ENCODE measurements at regions not wholly inside any gene's neighbourhood (a gene's known extent, or its start where the extent isn't known, plus 50 kb on each side); places are given as distances from the start of the nearest gene placed in this dataset.

DNA sequence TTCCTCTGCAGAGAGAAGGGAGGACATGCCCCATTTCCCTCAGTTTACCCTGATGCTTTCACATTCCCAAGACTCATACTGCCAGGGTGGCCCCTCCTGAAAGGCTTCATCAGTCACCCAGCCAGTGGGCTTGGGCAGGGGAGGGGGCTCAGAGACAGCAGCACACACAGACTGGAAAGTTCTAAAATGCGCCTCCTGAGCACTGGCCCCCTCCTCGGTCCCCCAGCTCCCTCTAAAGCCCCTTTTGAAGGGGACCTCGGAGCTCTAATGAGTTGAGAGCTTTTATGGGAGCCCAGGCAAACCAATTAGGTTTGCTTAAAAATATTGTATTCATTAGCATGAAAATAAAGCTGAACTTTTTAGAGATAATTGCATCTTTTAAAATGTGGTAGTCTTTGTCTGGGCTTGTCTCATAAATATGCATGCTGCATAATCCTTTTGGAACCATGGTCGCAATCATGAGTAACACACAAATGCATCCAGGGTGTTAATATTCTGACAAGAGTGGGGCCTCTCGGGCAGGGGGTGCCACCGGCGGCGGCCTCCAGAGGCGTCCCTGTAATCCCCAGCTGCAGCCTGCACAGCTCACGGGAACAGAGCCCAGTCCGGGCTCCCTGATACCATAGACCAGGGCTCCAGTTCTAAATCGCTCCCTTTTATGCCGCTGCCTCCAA, 78.5 kb downstream of the RPLP1 start:
- no peak for DNase-seq (ENCODE audit: low read depth in 2 of 2)

DNA sequence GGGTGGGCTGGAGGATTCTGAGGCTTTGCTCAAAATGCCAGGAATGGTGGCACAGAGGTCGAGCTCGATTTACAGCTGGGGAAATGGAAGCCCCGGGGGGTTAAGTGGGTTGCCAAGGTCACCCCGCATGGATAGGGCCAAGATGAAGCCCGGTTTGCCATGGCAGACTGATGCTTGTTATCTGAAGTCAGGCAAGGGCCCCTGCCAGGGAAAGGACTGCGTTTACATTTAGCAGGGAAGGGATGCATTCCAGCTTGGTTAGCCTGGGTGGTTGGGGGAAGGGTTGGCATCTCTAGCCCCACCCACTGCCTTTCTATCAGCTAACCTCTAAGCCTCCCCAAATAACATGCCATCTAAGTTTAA, 79.0 kb downstream of the RPLP1 start:
- DNase-seq (ENCODE audit: low read depth in 2 of 2) = no peak

DNA sequence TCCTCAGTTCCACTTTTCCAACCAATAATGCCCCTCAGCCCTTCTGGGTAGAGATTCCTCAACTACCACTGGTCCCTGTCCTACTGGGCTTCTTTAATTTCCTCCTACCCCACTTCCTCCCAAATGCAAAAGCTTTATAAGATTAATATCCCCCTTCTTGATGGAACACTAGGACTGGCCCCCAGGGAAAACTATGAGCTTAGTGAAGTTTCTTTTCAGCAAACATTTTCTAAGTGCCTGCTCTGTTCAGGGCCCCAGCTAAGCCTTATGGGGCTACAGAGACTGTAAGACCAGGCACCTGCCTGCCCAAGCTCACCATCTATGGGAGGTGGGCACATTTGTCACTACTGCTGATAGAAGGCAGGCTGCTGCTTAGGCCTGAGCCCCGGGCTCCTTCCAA, 79.4 kb downstream of the RPLP1 start:
- DNase-seq (ENCODE audit: low read depth in 2 of 2) = no peak

DNA sequence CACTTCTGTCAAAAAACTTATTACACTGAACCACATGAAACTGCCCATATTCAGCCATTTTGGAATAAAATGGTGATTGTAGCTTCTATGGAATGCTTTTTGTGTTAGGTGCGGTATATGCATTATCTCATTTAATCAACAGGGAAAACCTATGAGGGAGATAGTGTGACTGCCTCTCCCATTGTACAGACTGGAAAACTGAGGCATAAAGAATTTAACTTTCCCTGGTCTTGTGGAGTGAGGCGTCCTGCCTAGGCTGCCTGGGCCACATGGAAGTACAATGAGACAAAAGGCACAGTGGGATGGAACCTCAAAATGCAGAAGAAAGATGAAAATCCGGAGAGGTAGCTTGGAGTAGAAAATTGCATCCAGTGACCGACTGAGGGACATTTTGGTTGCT, 80.2 kb downstream of the RPLP1 start:
- DNase-seq (ENCODE audit: low read depth in 2 of 2) = no peak

DNA sequence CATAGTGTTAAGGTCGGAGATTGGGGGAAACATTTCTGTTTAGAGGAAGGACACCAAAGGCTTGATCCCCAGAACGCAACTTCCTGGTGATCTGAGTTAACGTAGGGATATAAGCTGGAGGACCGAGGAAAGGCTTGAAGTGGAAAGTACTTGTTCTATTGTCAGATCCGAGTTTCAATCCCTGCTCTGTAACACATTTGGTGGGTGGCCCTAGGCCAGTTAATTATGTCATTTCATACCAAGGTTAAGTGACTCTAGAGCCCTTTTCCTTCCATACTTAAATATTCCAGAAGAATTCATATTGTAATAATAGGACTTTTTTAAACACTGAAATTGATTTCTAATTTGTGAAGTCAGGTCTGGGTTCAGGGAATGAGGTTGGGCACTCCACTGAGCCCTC, 80.9 kb downstream of the RPLP1 start:
- no peak for DNase-seq (ENCODE audit: low read depth in 2 of 2)

DNA sequence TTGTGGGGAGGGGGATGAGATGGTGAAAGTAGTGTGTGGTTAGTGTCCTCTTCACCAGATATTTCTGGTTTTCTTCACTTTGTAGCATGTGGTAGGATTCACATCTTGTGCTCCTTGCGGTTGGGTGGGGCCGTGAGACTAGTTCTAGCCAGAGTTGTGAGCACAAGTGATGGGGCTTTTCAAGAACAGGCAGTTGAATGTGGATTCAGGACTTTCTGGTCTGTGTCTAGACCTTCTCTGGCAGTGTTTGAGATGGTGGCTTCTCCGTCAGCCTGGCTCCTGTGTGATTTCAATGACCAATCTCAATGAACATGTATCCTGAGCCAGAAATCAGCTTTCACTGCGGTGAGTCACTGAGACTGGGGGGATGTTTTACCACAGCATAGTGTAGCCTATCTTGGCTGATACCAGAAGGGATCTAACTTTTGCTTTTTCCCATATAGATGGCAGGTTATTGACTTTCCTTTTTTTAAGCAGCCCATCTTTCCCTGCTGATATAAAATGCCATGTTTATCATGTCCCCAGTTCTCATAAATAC, 82.6 kb downstream of the RPLP1 start:
- DNase-seq (ENCODE audit: low read depth in 2 of 2) = no peak

DNA sequence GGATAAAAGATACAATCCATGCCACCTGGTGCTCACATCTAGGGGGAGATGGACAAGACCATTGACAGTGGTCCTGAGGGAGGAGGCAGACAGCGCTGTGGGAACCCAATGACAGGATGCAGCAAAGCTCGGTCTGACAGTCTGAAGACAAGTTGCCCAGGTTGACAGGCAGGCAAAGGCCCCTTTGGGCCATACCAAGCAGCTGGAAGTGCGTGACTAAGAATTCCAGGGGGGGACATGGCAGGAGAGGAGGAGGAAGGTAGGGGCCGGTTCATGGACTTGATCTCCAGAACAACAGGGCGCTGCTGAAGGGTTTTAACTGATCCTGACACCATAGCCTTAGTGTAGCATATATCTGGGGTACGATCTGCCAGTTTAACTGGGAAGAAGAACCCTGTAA, 83.4 kb downstream of the RPLP1 start:
- no peak for DNase-seq (ENCODE audit: low read depth in 2 of 2)

DNA sequence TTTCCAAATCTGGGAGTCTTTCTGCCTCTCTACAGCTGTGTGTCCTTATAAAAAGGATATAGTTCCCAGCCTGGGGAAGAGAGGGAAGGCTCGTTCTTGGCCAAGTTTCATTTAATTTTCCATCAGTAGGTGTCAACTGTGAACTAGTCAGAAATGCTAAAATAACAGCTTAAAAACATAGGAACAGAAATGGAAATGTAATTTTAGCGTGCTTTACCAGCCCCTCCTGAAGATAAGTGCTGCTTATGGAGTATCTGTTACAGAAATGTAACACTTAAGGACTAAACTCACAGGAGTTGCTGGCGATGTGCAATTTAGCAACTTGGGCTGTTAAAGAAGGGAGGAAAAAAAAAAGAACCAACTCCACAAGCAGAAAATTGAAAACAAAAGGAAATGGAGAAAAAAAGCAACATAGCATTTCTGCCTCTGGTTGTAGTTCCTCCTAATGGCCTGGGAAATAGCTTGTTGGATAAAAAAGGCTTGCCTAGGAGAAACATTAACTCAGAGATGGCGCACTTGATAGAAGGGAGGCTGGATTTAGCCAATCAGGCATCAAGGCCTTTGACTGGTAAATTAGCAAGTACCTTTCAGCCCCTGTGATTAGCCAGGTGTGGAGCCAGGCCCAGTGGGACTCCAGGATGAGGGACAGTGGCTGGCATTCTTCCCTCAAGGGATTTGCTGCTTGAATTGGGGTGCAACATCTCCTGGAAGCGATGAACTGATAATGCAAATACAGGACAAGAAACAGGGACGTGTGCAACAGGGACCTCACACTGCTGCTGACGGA, 84.3 kb downstream of the RPLP1 start:
- DNase-seq (ENCODE audit: low read depth in 2 of 2) = no peak

DNA sequence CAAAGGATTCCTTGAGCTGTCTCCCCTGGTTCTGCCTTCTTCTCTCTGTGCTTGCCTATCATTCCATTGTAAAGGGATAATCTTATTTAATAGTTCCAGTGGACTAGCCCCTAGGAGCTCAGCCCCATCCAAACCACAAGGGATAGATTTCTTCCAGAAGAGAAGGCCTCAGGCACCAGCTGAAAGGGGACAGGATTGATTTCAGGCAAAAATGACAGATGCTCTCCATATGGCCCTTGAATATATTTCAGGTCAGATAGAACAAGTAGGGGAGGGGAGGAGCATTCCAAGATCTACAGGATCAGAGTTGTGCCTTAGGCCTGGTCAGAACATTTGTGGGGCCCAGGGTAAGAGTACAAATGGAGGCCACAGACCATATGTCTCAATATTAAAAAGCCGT, 85.3 kb downstream of the RPLP1 start:
- DNase-seq (ENCODE audit: low read depth in 2 of 2) = no peak

DNA sequence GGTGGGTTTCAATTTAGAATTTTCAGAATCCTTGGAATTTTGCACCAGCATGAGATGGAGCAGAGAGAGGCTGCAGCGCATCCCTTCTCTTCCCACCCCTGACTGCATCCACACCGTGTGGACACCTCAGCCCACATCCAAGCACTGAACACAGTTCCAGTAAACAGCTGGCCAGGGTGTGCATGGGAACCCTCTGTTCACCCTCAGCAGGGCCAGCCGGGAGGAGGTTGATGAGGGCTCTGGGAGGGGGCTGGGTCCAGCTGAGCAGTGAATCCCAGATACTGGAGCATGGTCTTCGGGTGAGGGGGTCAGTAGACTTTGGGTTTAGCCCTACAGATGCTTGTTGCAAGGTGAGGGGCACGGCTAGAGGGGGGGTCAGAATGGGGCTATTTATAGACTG, 85.8 kb downstream of the RPLP1 start:
- DNase-seq (ENCODE audit: low read depth in 2 of 2) = no peak

DNA sequence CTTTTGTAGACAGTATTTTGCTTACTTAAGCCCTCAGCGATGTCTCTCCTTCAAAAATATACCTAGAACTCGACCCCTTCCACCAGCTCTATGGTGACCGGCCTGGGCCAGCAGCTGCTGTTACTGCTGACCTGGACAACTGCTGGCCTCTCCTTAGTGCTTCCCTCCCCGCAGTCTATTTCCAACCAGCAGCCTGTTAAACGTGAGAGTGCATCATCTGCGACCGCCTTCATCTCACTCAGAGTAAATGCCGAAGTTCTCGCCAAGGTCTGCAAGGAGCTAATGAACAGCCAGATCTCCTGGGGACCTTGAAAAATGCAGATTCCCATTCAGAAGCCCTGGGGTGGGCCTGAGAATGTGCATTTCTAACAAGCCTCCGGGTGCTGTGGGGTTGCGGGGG, 86.7 kb downstream of the RPLP1 start:
- DNase-seq (ENCODE audit: low read depth in 2 of 2) = no peak

DNA sequence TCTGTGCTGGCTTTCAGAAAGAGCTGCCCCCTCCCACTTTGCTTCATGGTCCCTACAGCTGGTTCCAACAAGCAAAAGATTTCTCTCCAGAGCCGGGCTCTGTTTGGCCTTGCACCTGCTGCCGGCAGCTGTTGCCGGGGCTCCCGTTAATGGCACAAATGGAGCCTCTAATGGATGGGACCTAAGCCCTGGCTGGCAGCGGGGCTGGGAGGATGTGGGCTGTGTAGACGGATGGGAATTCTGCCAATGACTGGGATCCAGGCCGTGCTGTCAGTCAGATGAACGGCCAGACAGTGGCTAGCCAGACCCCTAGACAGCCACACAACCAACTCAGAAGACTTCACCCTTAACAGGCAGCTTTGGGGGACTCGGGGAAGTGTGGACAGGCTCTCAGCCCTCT, 88.0 kb downstream of the RPLP1 start:
- DNase-seq (ENCODE audit: low read depth in 2 of 2) = no peak

DNA sequence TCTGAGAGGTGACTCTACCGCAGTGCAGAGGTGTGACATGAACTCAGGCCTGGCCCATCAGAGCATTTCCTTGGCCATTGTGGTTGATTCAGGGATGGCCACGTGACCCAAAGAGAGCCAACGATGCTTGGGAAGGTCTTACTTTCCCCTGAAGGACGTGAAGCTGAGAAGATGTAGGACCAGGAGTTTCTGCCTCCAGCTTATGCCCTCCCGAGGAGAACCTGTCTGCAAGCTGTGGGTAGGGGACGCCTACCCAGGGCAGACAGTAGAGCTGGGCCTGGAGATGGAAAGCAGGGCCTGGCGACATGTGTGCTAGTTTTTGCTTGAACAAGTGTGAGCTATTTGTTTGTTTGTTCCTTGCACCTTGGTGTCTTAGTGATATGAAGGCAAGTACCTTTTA, 89.4 kb downstream of the RPLP1 start:
- no peak for DNase-seq (ENCODE audit: low read depth in 2 of 2)

DNA sequence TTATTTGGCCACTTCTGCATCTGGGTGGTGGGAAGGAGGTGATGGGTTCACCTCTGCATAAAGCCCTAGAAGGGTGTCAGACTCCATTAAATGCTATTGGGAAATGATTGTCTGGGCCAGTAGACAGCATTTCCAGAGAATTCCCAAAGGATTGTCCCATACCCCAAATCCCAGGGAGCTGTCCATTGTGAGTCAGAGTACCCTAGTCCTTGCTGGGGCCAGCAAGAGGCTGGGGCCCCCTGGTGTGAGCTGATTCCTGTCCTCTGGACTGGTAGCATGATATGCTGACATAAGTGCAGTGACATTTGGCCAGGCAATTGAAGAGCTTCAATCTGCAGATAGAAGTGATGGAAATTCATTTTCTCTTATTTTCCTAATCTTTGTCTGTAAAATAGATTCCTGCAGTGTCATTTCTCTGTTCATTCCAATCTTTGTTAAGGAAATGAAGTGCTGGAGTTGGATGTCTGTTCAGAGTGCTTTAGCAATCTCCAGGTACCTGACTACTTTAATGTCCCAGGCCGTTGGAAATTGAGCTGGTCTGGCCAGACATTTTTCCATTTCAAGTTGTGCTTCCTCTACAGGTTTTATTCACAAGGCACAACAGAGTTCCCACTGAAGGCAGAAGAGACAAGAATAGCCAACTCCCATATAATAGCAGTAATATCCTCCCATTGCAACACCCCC, 91.2 kb downstream of the RPLP1 start:
- DNase-seq (ENCODE audit: low read depth in 2 of 2) = no peak

DNA sequence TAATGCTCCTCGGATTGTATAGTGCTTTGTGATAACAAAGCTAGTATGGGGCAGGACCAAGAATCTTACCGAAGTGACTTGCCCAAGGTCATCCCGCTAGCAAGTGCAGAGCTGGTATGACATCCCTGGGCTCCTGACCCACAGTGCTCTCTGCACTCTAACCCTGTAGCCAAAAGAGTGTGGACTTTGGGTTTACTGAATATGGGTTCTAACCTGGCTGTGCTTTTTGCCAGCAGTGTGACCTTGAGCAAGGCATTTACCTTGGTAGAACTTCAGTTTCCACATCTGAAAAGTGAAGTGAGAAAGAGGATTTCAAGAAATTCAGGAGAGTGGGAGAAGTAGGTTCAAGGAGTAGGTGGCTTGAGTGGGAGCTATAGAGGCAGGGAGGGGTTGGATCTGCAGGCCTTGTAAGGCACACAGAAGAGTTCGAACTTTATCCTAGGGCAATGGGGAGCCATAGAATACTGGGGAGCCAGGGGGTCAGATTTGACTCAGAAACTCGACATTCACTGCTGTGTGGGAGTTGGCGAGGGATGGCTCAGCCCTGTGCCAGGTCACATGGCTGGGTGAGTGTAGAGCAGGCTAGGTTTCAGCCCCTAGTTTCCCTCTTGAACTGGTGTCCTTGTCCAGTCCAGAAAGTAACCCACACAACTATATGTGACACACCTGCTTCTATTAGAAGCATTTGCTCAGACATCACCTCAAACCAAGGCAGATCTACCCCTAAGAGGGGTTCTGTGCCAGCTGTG, 91.9 kb downstream of the RPLP1 start:
- no peak for DNase-seq (ENCODE audit: low read depth in 2 of 2)

DNA sequence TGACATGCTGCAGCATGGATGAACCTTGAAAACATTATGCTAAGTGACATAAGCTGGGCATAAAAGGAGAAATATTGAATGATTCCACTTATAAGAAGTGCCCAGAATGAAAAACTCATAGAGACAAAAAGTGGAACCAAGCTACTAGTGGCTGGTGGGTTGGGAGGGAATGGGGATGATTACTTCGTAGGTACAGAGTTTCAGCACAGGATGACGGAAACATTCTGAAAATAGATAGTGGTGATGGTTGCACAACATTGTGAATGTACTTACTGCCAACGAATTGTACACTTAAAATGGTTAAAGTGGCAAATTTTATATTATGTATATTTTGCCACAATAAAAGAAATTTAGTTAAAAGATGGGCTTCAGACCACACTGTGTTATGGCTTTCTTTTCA, 93.6 kb downstream of the RPLP1 start:
- DNase-seq (ENCODE audit: low read depth in 2 of 2) = no peak

DNA sequence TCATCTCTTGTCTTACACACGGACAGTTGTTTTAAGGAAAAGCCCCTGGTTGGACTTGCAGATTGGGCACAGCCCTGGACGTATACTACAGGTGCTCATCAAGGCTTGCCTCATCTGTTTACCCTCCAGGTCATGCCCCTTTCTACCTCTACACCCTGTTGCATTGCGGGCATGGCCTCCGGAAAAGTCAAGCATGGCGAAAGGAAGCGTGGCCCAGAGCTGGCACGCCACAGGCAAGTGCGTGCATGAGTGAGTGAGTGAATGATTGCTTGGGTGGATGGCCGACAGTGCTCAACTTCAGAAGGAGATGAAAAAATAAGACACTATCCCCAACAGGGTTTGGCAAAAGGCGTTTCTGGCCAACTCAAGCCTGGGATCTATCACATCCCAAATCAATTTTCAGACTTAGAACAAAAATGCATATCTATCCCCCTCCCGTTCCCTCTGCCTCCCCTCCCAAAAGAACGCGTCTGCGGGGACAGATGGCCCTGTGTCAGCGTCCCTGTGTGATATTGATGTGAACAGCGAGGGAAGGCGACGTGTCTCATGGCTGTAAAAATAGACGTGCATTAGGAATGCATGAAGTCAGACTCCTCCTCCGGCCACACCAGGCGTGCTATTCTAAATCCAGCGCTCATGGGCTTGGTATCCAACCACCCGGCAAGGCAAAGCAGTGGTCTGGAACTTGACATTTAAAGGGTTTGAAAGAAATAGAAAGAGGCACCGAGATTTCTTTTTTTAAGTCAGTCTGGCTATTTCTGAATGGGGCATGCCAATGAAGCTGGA, 96.0 kb downstream of the RPLP1 start:
- no peak for DNase-seq (ENCODE audit: low read depth in 2 of 2)

DNA sequence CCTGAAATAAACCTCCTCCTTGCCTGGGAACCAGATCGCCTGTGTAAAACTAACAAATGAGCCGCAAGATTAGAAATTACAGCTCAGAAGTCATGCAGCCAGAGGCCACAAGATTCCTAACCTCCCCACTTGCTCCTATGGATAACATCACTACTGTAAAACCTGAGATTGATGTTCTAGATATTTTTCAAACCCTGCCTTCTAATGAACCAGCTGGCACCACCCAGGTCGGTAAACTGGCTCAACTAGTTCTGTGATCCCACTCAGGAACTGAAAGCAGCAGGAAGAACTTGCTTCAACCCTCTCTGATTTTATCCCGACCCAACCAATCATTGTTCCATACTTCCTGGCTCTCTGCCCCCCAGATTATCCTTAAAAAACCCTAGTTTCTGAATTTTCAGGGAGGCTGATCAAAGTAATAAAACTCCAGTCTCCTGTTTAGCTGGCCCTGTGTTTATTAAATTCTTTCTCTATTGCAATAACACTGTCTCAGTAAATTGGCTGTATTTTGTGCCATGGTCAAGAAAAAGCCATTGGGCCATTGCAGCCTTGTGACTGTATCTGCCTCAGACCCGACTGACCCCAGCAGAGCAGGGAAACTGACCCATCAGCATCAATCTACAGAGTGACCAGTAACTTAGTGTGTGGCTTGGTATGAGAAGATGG, 98.9 kb downstream of the RPLP1 start:
- DNase-seq (ENCODE audit: low read depth in 2 of 2) = no peak

DNA sequence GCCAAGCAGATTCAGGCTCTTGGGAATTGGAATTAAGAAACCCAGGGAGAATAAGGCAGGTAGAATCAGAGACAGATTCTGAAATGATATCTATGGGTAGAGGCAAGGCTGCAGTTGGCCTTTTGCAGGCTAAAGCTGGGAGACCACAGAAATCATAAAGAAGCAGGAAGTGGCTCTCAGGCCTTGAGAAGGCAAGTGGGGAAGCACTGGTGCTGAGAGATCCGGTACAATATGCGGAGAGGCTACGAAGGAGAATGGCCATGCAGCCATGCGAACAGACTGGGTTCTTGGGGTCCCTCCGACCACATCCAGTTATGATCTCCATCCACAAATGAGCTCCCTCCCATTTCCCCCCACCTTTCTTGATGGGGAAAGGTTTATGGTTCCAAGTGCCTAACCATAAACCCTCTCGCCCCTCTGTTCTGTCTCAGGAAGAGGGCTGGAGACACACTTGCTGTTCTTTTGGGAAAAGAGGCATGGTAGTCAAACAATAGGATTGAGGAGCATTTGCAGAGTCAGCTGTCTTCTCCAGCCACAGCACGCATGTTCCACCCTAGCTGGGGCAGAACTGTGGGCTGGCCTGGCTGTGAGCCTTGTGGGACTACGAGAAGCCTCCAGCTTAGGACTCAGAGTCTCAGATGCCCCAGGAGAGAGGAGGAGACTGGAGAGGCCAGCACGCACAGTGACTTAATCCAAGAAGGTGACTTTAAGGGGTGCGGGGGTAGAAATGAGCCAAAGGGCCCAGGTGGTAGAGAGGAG, 99.6 kb downstream of the RPLP1 start:
- no peak for DNase-seq (ENCODE audit: low read depth in 2 of 2)

DNA sequence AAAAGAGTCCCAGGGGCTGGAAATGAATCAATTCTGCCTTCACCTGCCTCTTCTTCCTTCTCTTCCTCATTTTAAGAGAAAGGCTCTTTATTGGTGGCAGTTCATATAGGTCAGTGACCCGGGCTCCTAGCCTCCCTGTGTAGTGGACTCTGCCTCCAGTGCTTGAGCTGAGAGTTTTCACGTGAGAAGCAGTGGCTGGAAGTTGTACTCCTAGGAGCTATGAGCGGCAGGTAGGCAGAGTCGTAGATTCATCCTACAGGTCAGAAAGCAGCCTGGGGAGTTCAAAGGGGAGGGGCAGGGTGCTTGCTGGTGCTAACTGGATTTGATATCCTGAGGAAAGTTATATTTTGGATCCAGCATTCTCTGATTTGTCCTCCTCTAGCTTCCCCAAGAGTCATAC, 101.1 kb downstream of the RPLP1 start:
- DNase-seq (ENCODE audit: low read depth in 2 of 2) = no peak
